GM12874 (cell line): ENCODE measurements at regions not wholly inside any gene's neighbourhood (a gene's known extent, or its start where the extent isn't known, plus 50 kb on each side); places are given as distances from the start of the nearest gene placed in this dataset.

ENCODE experiments used
- TF ChIP-seq, protein P1 (sequence below): IDR thresholded peaks from 2 replicates; pipeline ENCODE4 v1.5.1; 2011; ENCODE audit warnings: low read depth, mild to moderate bottlenecking, control low read depth, low read length, moderate library complexity; ENCODE audit not compliant: insufficient read depth

DNA sequence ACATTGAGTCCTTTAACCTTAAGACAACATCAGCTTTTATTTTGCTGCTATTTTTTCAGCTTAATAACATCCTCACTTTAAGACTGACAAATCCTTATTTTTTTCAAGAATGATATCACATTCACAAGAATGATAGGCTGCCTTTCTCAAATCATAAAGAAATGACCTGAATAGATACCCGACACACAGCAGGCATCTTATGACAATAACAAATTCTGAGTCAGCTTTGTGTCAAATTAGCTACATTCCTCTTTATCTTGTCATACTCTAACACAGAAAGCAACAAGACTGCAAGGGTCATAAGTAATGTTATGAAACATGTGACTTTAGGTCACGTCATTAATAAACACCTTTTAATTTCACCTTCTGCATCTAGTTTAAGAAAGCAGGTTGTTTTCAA, 2387.6 kb downstream of the PCDH7 start:
- TF ChIP-seq, protein P1, sequence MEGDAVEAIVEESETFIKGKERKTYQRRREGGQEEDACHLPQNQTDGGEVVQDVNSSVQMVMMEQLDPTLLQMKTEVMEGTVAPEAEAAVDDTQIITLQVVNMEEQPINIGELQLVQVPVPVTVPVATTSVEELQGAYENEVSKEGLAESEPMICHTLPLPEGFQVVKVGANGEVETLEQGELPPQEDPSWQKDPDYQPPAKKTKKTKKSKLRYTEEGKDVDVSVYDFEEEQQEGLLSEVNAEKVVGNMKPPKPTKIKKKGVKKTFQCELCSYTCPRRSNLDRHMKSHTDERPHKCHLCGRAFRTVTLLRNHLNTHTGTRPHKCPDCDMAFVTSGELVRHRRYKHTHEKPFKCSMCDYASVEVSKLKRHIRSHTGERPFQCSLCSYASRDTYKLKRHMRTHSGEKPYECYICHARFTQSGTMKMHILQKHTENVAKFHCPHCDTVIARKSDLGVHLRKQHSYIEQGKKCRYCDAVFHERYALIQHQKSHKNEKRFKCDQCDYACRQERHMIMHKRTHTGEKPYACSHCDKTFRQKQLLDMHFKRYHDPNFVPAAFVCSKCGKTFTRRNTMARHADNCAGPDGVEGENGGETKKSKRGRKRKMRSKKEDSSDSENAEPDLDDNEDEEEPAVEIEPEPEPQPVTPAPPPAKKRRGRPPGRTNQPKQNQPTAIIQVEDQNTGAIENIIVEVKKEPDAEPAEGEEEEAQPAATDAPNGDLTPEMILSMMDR: no peak

DNA sequence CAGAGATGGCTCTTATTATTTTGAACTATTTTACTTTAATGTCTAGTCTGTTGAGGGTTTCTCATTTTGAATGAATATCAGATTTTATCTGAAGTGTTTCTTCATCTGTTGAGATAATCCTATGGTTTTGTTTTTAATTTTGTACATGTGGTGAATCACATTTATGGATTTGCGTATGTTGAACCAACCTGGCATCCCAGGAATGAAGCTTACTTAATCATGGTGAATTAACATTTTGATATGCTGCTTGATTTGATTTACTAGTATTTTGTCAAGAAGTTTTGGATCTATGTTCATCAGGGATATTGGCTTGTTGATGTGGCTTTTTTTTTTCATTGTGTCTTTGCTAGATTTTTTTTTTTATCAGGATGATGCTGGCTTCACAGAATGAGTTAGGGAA, 2390.9 kb downstream of the PCDH7 start:
- TF ChIP-seq, protein P1: no peak

DNA sequence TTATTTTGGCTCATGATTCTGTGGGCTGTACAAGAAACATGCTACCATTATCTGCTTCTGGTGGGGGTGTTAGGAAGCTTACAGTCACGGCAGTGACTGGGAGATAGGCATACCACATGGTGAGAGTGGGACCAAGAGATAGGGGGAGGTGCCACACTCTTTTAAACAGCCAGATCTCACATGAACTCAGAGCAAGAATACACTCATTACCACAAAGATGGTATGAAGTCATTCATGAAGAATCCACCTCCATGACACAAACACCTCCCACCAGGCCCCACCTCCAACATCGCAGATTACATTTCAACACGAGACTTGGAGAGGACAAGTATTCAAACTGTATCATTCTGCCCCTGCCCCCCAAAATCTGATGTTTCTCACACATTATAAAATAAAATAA, 2396.7 kb downstream of the PCDH7 start:
- TF ChIP-seq, protein P1: no peak

DNA sequence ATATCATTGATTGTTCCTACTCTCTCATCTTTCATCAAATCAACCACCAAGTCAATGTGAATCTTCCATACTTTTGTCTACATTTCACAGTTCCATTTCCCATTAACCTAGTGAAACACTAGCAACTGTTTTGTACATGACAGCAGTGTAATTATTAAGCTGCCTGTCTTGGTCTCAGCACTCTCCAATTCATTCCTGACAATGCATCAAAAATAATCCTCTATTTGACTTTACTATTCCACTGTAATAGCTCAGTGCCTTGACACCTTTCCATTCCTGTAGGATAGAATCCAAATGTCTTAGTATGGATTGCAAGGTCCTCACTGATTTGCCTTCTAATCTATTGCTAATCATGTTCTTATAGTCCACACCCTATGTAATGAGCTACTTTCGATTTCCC, 2405.8 kb downstream of the PCDH7 start:
- TF ChIP-seq, protein P1: no peak

DNA sequence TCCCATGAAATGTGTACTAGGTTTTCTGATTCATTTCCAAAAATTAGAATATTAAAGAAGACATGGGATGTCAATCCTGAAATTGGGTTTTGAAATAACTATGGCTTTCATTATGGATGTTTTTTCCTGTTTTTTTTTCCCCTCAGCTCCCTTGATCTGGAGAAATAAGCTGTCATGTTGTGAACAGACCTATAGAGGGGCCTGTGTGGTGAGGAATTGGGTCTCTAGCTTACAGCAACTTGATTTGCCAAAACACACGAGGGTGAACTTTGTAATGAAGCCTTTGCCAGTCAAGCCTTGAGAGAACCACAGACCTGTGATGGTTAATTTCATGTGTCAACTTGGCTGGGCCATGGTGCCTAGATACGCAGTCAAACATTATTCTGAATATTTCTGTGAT, 2413.6 kb downstream of the PCDH7 start:
- TF ChIP-seq, protein P1: no peak

DNA sequence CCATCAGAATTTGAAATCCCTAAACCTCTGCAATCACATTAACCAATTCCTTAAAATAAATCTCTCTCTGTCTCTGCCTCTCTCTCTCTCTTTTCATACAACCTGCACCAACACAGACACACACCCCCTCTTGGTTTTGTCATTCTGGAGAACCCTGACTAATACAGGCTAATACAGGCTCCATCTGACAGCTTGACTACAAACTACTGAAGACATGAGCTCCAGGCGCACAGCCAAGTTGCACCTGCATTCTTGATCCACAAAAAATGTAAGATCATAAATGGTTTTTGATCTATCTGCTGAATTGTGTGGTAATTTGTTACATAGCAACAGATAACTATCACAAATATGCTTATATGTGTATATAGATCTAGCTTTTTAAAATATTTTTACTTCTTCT, 2414.2 kb downstream of the PCDH7 start:
- TF ChIP-seq, protein P1: no peak

DNA sequence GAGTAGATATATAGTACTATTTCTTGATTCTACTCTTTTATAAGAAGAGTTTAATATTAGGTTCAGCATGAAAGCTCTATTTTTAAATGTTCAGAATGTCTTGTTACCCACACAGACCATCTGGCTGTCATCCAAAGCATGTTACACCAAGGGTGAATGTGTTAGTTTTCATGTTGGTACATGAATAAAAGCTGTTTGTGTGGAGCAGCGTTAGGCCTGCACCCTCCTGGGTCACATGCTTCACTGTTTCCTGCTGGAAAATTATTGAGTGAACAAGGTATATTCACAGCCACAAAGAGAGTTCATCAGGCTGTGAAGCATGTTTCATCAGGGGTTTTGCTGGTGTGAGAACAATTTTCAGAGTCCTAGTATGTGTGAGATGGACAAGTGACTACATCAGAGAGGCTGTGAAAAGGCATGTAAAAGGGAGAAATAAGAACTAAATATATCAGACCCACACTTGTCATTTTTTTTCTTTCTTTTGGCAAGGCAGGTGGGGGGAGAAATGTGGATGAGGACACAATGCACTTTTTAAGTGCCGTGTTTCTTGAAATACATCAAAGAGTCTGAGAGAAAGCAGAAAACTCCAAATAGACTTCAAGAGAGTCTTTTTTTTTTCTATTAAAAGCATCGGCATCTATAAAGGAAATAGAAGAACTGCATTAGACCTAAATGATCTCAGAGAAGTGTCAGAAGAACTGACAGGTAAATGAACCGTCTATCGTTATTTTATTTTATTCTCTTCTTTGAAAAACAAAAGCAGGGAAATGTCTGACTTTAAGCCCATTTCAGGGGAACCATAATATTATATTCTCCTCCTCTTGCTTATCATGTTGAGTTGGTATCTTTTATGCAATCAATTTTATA, 2429.7 kb downstream of the PCDH7 start:
- TF ChIP-seq, protein P1: no peak

DNA sequence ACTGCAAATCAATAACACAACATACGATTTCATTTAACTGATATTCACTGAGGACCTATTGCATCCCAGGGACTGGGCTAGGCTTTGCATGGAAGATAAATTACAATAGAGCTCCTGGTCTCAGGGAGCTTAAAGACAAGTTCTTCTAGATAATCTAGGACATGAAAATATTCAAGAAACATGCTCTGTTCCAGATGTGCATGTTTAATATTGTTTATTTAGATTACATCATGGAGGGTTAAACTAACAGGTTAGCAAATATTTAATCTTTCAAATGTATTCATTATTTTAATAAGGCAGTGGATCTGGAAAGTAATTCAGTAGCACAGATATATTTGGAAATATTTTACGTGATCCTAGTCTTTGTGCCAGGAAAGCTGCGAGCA, 2430.3 kb downstream of the PCDH7 start:
- TF ChIP-seq, protein P1: no peak
